H1 (cell line): ENCODE measurements at regions not wholly inside any gene's neighbourhood (a gene's known extent, or its start where the extent isn't known, plus 50 kb on each side); places are given as distances from the start of the nearest gene placed in this dataset.

Experiments used
- BCL11A ChIP-seq, 2 experiments: IDR thresholded peaks; one replicate each; pipeline ENCODE4 v1.6.1; 2011; ENCODE audit warnings: low read depth in 2 of 2, low read length in 2 of 2, mild to moderate bottlenecking in 2 of 2
- CEBPB ChIP-seq: IDR thresholded peaks from 2 replicates; pipeline ENCODE4 v1.6.1; 2012; ENCODE audit warnings: low read depth, low read length
- EZH2 ChIP-seq: fragments of 200-600 bp; sonication (generic); IDR thresholded peaks from 2 replicates; pipeline ENCODE4 v1.7.1; 2012; ENCODE audit warnings: low read depth, mild to moderate bottlenecking, moderate library complexity, low read length, inconsistent platforms; ENCODE audit not compliant: severe bottlenecking
- POLR2AphosphoS5 ChIP-seq: IDR thresholded peaks from 2 replicates; pipeline ENCODE4 v1.6.1; 2011; ENCODE audit warnings: low read depth, low read length
- TF ChIP-seq, protein P1 (sequence below): IDR thresholded peaks from 2 replicates; pipeline ENCODE4 v1.6.1; 2012; ENCODE audit warnings: low read length, inconsistent platforms

DNA sequence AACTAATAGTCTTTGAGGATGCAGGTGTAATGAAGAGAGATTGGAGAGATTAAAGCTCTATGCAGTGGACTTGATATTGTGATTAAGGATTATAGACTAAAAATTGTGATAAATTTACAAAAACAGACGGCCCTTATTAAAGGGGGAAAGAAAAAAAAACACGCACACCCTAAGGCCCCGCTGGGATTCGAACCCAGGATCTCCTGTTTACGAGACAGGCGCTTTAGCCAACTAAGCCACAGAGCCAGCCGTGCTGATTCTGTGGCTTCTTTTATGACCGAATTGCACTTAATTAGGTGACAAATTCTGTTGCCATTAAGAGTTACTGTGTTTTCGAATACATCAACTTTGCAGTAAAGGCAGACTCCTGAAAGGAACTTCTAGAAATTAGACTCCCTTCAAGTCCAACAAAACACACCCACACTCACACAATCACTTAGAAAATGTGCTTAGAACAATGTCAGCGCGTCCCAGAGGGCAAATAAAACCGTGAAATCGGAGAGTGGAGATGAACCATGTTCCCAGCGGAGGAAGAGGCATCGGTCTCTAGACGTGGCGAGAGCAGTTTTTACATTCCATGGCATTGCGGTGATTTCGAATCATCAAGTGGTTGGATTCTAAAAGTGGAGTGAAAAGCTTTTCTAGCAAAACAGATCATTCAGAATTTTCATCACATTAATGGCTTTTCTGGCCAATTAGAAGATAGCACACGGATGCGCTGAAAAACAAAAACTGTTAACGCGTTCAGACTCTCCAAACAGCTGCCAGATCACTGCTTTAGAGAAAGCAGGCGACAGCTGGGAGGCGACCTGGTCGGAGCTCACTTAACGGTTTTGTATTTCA, 122.6 kb downstream of the GPX5 start (continued):
- TF ChIP-seq, protein P1, sequence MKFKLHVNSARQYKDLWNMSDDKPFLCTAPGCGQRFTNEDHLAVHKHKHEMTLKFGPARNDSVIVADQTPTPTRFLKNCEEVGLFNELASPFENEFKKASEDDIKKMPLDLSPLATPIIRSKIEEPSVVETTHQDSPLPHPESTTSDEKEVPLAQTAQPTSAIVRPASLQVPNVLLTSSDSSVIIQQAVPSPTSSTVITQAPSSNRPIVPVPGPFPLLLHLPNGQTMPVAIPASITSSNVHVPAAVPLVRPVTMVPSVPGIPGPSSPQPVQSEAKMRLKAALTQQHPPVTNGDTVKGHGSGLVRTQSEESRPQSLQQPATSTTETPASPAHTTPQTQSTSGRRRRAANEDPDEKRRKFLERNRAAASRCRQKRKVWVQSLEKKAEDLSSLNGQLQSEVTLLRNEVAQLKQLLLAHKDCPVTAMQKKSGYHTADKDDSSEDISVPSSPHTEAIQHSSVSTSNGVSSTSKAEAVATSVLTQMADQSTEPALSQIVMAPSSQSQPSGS = peak; percentile 42; the same call in 1 of the 2 replicates
- TF ChIP-seq CEBPB (no peak), BCL11A (IDR thresholded peaks at IDR 0.05; ENCODE audit: low read depth in 2 of 2, low read length in 2 of 2) (no peak), EZH2 (no peak), POLR2AphosphoS5 (no peak)
